ENCODE measurements at regions not wholly inside any gene's neighbourhood (a gene's known extent, or its start where the extent isn't known, plus 50 kb on each side); places are given as distances from the start of the nearest gene placed in this dataset.
"Not testable (repeated sequence)": the region's sequence is repeated elsewhere in the genome, so short reads cannot be mapped to it uniquely, and the experiment has no call there.

- DNase-seq (ENCODE audit: low read depth), result no peak
These were observed 272.5 kb upstream of the NCKAP5 start for GRCh38 chr2:133840761-133841160.

- peak; percentile 83 for DNase-seq (ENCODE audit: low read depth)
These were observed 273.6 kb upstream of the NCKAP5 start for GRCh38 chr2:133841900-133842299.

- no peak for DNase-seq (ENCODE audit: low read depth)
These were observed 274.2 kb upstream of the NCKAP5 start for GRCh38 chr2:133842446-133842845.

- no peak for DNase-seq (ENCODE audit: low read depth)
These were observed 274.8 kb upstream of the NCKAP5 start for GRCh38 chr2:133843091-133843490.

- DNase-seq (ENCODE audit: low read depth), result no peak
These were observed 275.3 kb upstream of the NCKAP5 start for GRCh38 chr2:133843551-133843950.

- peak; percentile 60 for DNase-seq (ENCODE audit: low read depth)
These were observed 276.1 kb upstream of the NCKAP5 start for GRCh38 chr2:133844214-133844892.

GRCh38 chr2:133846476-133846875 lies 278.2 kb upstream of the NCKAP5 start:
- DNase-seq (ENCODE audit: low read depth), result no peak

- DNase-seq (ENCODE audit: low read depth), result no peak
These were observed 279.3 kb upstream of the NCKAP5 start for GRCh38 chr2:133847591-133847990.

GRCh38 chr2:133848111-133848649 lies 279.9 kb upstream of the NCKAP5 start:
- DNase-seq (ENCODE audit: low read depth), result no peak

- no peak for DNase-seq (ENCODE audit: low read depth)
These were observed 281.1 kb upstream of the NCKAP5 start for GRCh38 chr2:133849341-133849740.

- DNase-seq (ENCODE audit: low read depth), result no peak
These were observed 286.4 kb upstream of the NCKAP5 start for GRCh38 chr2:133854603-133855200.

- no peak for DNase-seq (ENCODE audit: low read depth)
These were observed 287.3 kb upstream of the NCKAP5 start for GRCh38 chr2:133855526-133855925.

GRCh38 chr2:133856678-133857077 lies 288.4 kb upstream of the NCKAP5 start:
- DNase-seq (ENCODE audit: low read depth), result no peak

GRCh38 chr2:133859578-133859977 lies 291.3 kb upstream of the NCKAP5 start:
- DNase-seq (ENCODE audit: low read depth), result no peak

GRCh38 chr2:133862400-133862977 lies 294.2 kb upstream of the NCKAP5 start:
- DNase-seq (ENCODE audit: low read depth), result no peak

GRCh38 chr2:133863106-133863800 lies 295.0 kb upstream of the NCKAP5 start:
- no peak for DNase-seq (ENCODE audit: low read depth)

GRCh38 chr2:133865141-133865540 lies 296.9 kb upstream of the NCKAP5 start:
- no peak for DNase-seq (ENCODE audit: low read depth)

GRCh38 chr2:133867166-133867565 lies 298.9 kb upstream of the NCKAP5 start:
- no peak for DNase-seq (ENCODE audit: low read depth)

- DNase-seq (ENCODE audit: low read depth), result no peak
These were observed 303.4 kb upstream of the NCKAP5 start for GRCh38 chr2:133871545-133872209.

- no peak for DNase-seq (ENCODE audit: low read depth)
These were observed 310.1 kb upstream of the NCKAP5 start for GRCh38 chr2:133878326-133878725.

- DNase-seq (ENCODE audit: low read depth), result no peak
These were observed 311.4 kb upstream of the NCKAP5 start for GRCh38 chr2:133879703-133880102.

GRCh38 chr2:133882159-133882558 lies 313.9 kb upstream of the NCKAP5 start:
- not testable (repeated sequence) for DNase-seq (ENCODE audit: low read depth)

Data from non-pigmented ciliary epithelial cell (primary cell).